Caco-2 (cell line): ENCODE measurements at regions not wholly inside any gene's neighbourhood (a gene's known extent, or its start where the extent isn't known, plus 50 kb on each side); places are given as distances from the start of the nearest gene placed in this dataset.
"Not testable (repeated sequence)": the region's sequence is repeated elsewhere in the genome, so short reads cannot be mapped to it uniquely, and the experiment has no call there.

Experiments
- BruUV-seq: library from RNA; stranded (reverse); fragments of 400-500 nt; replicated peaks from 2 replicates; lab custom pipeline; 2021; lab: Mats Ljungman, UMichigan
- CTCF ChIA-PET: fragments of 300-600 bp; sonication (Branson Sonifier 250); formaldehyde crosslinking; loops from one replicate; lab custom pipeline; 2022; ENCODE audit warnings: antibody characterized with exemption; lab: Charles Lee
- POLR2A ChIA-PET: fragments of 300-600 bp; sonication (Branson Sonifier 250); formaldehyde crosslinking; loops from one replicate; lab custom pipeline; 2022; ENCODE audit warnings: antibody characterized with exemption; lab: Charles Lee
- DNase-seq, 2 experiments: peaks; one replicate each; pipeline versions ENCODE4 v3.0.0 to v3.0.0-alpha.2; 2020 to 2022
- H3K27me3 ChIP-seq: replicated peaks from 2 replicates; pipeline ENCODE4 v1.6.0; 2011; ENCODE audit warnings: low read length; ENCODE audit not compliant: control insufficient read depth, insufficient read depth
- H3K36me3 ChIP-seq: 2 replicates; pipeline ENCODE4 v1.5.1; 2011; ENCODE audit warnings: low read length; ENCODE audit not compliant: control insufficient read depth, insufficient read depth
- H3K4me1 ChIP-seq: fragments of 250-450 bp; sonication (Bioruptor Pico); 2 replicates; pipeline ENCODE4 v1.5.1; 2020; ENCODE audit warnings: mild to moderate bottlenecking
- H3K4me3 ChIP-seq: 2 replicates; pipeline ENCODE4 v1.5.1; 2011; ENCODE audit warnings: low read depth, mild to moderate bottlenecking, control low read depth, low read length
- H3K9me3 ChIP-seq: fragments of 250-450 bp; sonication (Bioruptor Pico); 2 replicates; pipeline ENCODE4 v1.5.1; 2020; ENCODE audit warnings: mild to moderate bottlenecking, moderate library complexity
- H3K27ac Mint-ChIP-seq: one replicate; pipeline ENCODE4 v1.8.0; 2022; ENCODE audit warnings: mixed read lengths; ENCODE audit not compliant: unreplicated experiment
- H3K27me3 Mint-ChIP-seq: one replicate; pipeline ENCODE4 v1.8.0; 2022; ENCODE audit warnings: mixed read lengths; ENCODE audit not compliant: insufficient read depth, unreplicated experiment
- H3K36me3 Mint-ChIP-seq: one replicate; pipeline ENCODE4 v1.8.0; 2022; ENCODE audit warnings: mild to moderate bottlenecking, mixed read lengths; ENCODE audit not compliant: insufficient read depth, unreplicated experiment
- H3K4me1 Mint-ChIP-seq: one replicate; pipeline ENCODE4 v1.8.0; 2022; ENCODE audit warnings: low read depth, mixed read lengths; ENCODE audit not compliant: unreplicated experiment
- H3K4me3 Mint-ChIP-seq: one replicate; pipeline ENCODE4 v1.8.0; 2022; ENCODE audit warnings: mild to moderate bottlenecking, moderate library complexity, mixed read lengths; ENCODE audit not compliant: unreplicated experiment
- H3K9me3 Mint-ChIP-seq: one replicate; pipeline ENCODE4 v1.8.0; 2022; ENCODE audit warnings: mixed read lengths; ENCODE audit not compliant: unreplicated experiment
- CTCF ChIP-seq, 2 experiments: fragments of 200-600 bp in 1 of 2; IDR thresholded peaks; 1 replicate in 1 of 2; 2 replicates in 1 of 2; pipeline versions ENCODE4 v1.5.1 to v1.8.0; 2011 to 2022; ENCODE audit warnings: antibody characterized with exemption in 1 of 2, control low read depth in 1 of 2, inconsistent platforms in 1 of 2, low read depth in 1 of 2, low read length in 1 of 2, mild to moderate bottlenecking in 1 of 2, moderate library complexity in 1 of 2; ENCODE audit not compliant: insufficient read depth in 1 of 2, severe bottlenecking in 1 of 2, unreplicated experiment in 1 of 2
- intact Hi-C: fragments of 100-400 bp; cut with micrococcal nuclease; formaldehyde crosslinking; loops from one replicate; pipeline ENCODE4 v1.10.0; 2022; ENCODE audit not compliant: unreplicated experiment

- H3K27me3 Mint-ChIP-seq, H3K4me3 Mint-ChIP-seq, H3K4me1 ChIP-seq, POLR2A ChIA-PET, intact Hi-C loops, H3K36me3 Mint-ChIP-seq, CTCF ChIA-PET, BruUV-seq, H3K36me3 ChIP-seq, DNase-seq, H3K27ac Mint-ChIP-seq, H3K4me3 ChIP-seq, H3K9me3 ChIP-seq, H3K4me1 Mint-ChIP-seq, H3K27me3 ChIP-seq: not testable (repeated sequence)
- H3K9me3 Mint-ChIP-seq = peaks cover 11% of the 10 kb centered on the region
These were observed 82.5 kb upstream of the GRIN3A start for GRCh38 chr9:101820983-101821382.

- no peaks in the 10 kb centered on the region for H3K9me3 ChIP-seq
- Mint-ChIP-seq H3K4me3 (no peak overlapping the region), H3K36me3 (no peaks in the 10 kb centered on the region), H3K9me3 (peaks cover 8% of the 10 kb centered on the region), H3K27me3 (no peaks in the 10 kb centered on the region), H3K27ac (no peak overlapping the region), H3K4me1 (no peaks in the 10 kb centered on the region)
- H3K4me1 ChIP-seq = no peaks in the 10 kb centered on the region
- intact Hi-C loops = no loop called here
- no TSS peak for BruUV-seq
- no peak overlapping the region for H3K4me3 ChIP-seq
- POLR2A ChIA-PET = no interaction called here
- TF ChIP-seq CTCF (IDR thresholded peaks at IDR 0.05; ENCODE audit: insufficient read depth in 1 of 2, low read depth in 1 of 2, low read length in 1 of 2, severe bottlenecking in 1 of 2, unreplicated experiment in 1 of 2) = no peak
- H3K36me3 ChIP-seq = no peaks in the 10 kb centered on the region
- DNase-seq = no peak
- H3K27me3 ChIP-seq = no peaks in the 10 kb centered on the region
- CTCF ChIA-PET = no interaction called here
These were observed 75.6 kb upstream of the GRIN3A start for GRCh38 chr9:101814064-101814463.

GRCh38 chr9:101807879-101808278, 69.4 kb upstream of the GRIN3A start:
- H3K27ac Mint-ChIP-seq, H3K4me1 ChIP-seq, DNase-seq, H3K36me3 Mint-ChIP-seq, H3K4me3 ChIP-seq, H3K36me3 ChIP-seq, intact Hi-C loops, H3K9me3 ChIP-seq, H3K9me3 Mint-ChIP-seq, H3K27me3 Mint-ChIP-seq, POLR2A ChIA-PET, H3K27me3 ChIP-seq, H3K4me3 Mint-ChIP-seq, CTCF ChIA-PET, BruUV-seq, H3K4me1 Mint-ChIP-seq: not testable (repeated sequence)

- intact Hi-C loops = loop anchor here (10.0 kb wide), 1 partner anchor 439 kb away; no protein-coding TSS in a partner anchor
- Mint-ChIP-seq H3K9me3 (no peaks in the 10 kb centered on the region), H3K27ac (no peak overlapping the region), H3K27me3 (no peaks in the 10 kb centered on the region), H3K36me3 (no peaks in the 10 kb centered on the region), H3K4me1 (no peaks in the 10 kb centered on the region), H3K4me3 (no peak overlapping the region)
- no TSS peak for BruUV-seq
- CTCF ChIA-PET = no interaction called here
- no peak for TF ChIP-seq CTCF (IDR thresholded peaks at IDR 0.05; ENCODE audit: insufficient read depth in 1 of 2, low read depth in 1 of 2, low read length in 1 of 2, severe bottlenecking in 1 of 2, unreplicated experiment in 1 of 2)
- POLR2A ChIA-PET = no interaction called here
- H3K9me3 ChIP-seq = no peaks in the 10 kb centered on the region
- no peaks in the 10 kb centered on the region for H3K36me3 ChIP-seq
- no peak for DNase-seq
- no peak overlapping the region for H3K4me3 ChIP-seq
- H3K27me3 ChIP-seq = no peaks in the 10 kb centered on the region
- H3K4me1 ChIP-seq = no peaks in the 10 kb centered on the region
These were observed 57.6 kb upstream of the GRIN3A start for GRCh38 chr9:101796044-101796443.
